Rectal smooth muscle tissue (tissue), 1 donor: ENCODE measurements at regions not wholly inside any gene's neighbourhood (a gene's known extent, or its start where the extent isn't known, plus 50 kb on each side); places are given as distances from the start of the nearest gene placed in this dataset.

ENCODE experiments used
- H3K27ac ChIP-seq: one replicate; pipeline ENCODE4 v1.7.0; 2013; ENCODE audit warnings: low read depth, low read length, inconsistent platforms
- H3K27me3 ChIP-seq: one replicate; pipeline ENCODE4 v1.7.0; 2013; ENCODE audit warnings: low read length; ENCODE audit not compliant: control insufficient read depth, insufficient read depth
- H3K36me3 ChIP-seq: one replicate; pipeline ENCODE4 v1.7.0; 2013; ENCODE audit warnings: low read length; ENCODE audit not compliant: control insufficient read depth, insufficient read depth
- H3K4me1 ChIP-seq: one replicate; pipeline ENCODE4 v1.7.0; 2013; ENCODE audit warnings: low read length; ENCODE audit not compliant: control insufficient read depth, insufficient read depth
- H3K4me3 ChIP-seq: one replicate; pipeline ENCODE4 v1.7.0; 2013; ENCODE audit warnings: low read length
- H3K9ac ChIP-seq: one replicate; pipeline ENCODE4 v1.7.0; 2013; ENCODE audit warnings: low read length

- Histone ChIP-seq H3K36me3 (no peaks in the 10 kb centered on the region), H3K27me3 (no peaks in the 10 kb centered on the region), H3K9ac (no peak overlapping the region), H3K4me3 (no peak overlapping the region), H3K27ac (no peak overlapping the region), H3K4me1 (no peaks in the 10 kb centered on the region)
These were observed 1369.7 kb upstream of the C9orf72 start for GRCh38 chr9:28942941-28943340.

- H3K27ac ChIP-seq: no peak overlapping the region
- H3K4me1 ChIP-seq: no peaks in the 10 kb centered on the region
- H3K4me3 ChIP-seq: no peak overlapping the region
- no peak overlapping the region for H3K9ac ChIP-seq
- no peaks in the 10 kb centered on the region for H3K36me3 ChIP-seq
- no peaks in the 10 kb centered on the region for H3K27me3 ChIP-seq
These were observed 1373.4 kb upstream of the C9orf72 start for GRCh38 chr9:28946648-28947047.

GRCh38 chr9:28951945-28952344 lies 1378.7 kb upstream of the C9orf72 start:
- H3K9ac ChIP-seq: no peak overlapping the region

GRCh38 chr9:28956116-28956880 lies 1383.0 kb upstream of the C9orf72 start:
- H3K9ac ChIP-seq: no peak overlapping the region
- H3K36me3 ChIP-seq: no peaks in the 10 kb centered on the region
- H3K27me3 ChIP-seq: no peaks in the 10 kb centered on the region
- H3K4me1 ChIP-seq: no peaks in the 10 kb centered on the region
- no peak overlapping the region for H3K27ac ChIP-seq
- no peak overlapping the region for H3K4me3 ChIP-seq

More at GRCh38 chr9:28951945-28952344, 1378.7 kb upstream of the C9orf72 start:
- H3K27ac ChIP-seq: no peak overlapping the region
- no peak overlapping the region for H3K4me3 ChIP-seq
- H3K27me3 ChIP-seq: no peaks in the 10 kb centered on the region
- H3K36me3 ChIP-seq: no peaks in the 10 kb centered on the region
- no peaks in the 10 kb centered on the region for H3K4me1 ChIP-seq

GRCh38 chr9:28960602-28961001 lies 1387.3 kb upstream of the C9orf72 start:
- no peaks in the 10 kb centered on the region for H3K27me3 ChIP-seq
- H3K36me3 ChIP-seq: no peaks in the 10 kb centered on the region
- no peaks in the 10 kb centered on the region for H3K4me1 ChIP-seq
- H3K9ac ChIP-seq: no peak overlapping the region
- no peak overlapping the region for H3K27ac ChIP-seq
- no peak overlapping the region for H3K4me3 ChIP-seq

- Histone ChIP-seq H3K9ac (no peak overlapping the region), H3K36me3 (no peaks in the 10 kb centered on the region), H3K27me3 (no peaks in the 10 kb centered on the region), H3K27ac (no peak overlapping the region), H3K4me3 (no peak overlapping the region), H3K4me1 (no peaks in the 10 kb centered on the region)
These were observed 1388.3 kb upstream of the C9orf72 start for GRCh38 chr9:28961623-28962022.

GRCh38 chr9:28967226-28967625 lies 1393.9 kb upstream of the C9orf72 start:
- H3K27me3 ChIP-seq: no peaks in the 10 kb centered on the region
- H3K9ac ChIP-seq: no peak overlapping the region
- no peak overlapping the region for H3K4me3 ChIP-seq
- no peaks in the 10 kb centered on the region for H3K4me1 ChIP-seq
- H3K36me3 ChIP-seq: no peaks in the 10 kb centered on the region
- no peak overlapping the region for H3K27ac ChIP-seq

- Histone ChIP-seq H3K9ac (no peak overlapping the region), H3K27me3 (no peaks in the 10 kb centered on the region), H3K4me3 (no peak overlapping the region)
These were observed 1397.0 kb upstream of the C9orf72 start for GRCh38 chr9:28970241-28970654.

GRCh38 chr9:28971881-28972280 lies 1398.6 kb upstream of the C9orf72 start:
- H3K4me3 ChIP-seq: no peak overlapping the region

More at GRCh38 chr9:28970241-28970654, 1397.0 kb upstream of the C9orf72 start:
- no peak overlapping the region for H3K27ac ChIP-seq
- H3K4me1 ChIP-seq: no peaks in the 10 kb centered on the region
- no peaks in the 10 kb centered on the region for H3K36me3 ChIP-seq

GRCh38 chr9:28976250-28976649 lies 1403.0 kb upstream of the C9orf72 start:
- H3K27me3 ChIP-seq: no peaks in the 10 kb centered on the region
- no peaks in the 10 kb centered on the region for H3K36me3 ChIP-seq
- no peaks in the 10 kb centered on the region for H3K4me1 ChIP-seq
- no peak overlapping the region for H3K9ac ChIP-seq
- no peak overlapping the region for H3K27ac ChIP-seq
- no peak overlapping the region for H3K4me3 ChIP-seq

More at GRCh38 chr9:28971881-28972280, 1398.6 kb upstream of the C9orf72 start:
- no peak overlapping the region for H3K27ac ChIP-seq
- no peaks in the 10 kb centered on the region for H3K27me3 ChIP-seq
- no peaks in the 10 kb centered on the region for H3K4me1 ChIP-seq
- H3K9ac ChIP-seq: no peak overlapping the region
- no peaks in the 10 kb centered on the region for H3K36me3 ChIP-seq

- Histone ChIP-seq H3K4me1 (no peaks in the 10 kb centered on the region), H3K36me3 (no peaks in the 10 kb centered on the region), H3K4me3 (no peak overlapping the region), H3K9ac (no peak overlapping the region), H3K27me3 (no peaks in the 10 kb centered on the region), H3K27ac (no peak overlapping the region)
These were observed 1403.4 kb upstream of the C9orf72 start for GRCh38 chr9:28976684-28977083.

GRCh38 chr9:28981129-28981528 lies 1407.8 kb upstream of the C9orf72 start:
- Histone ChIP-seq H3K4me3 (no peak overlapping the region), H3K27ac (no peak overlapping the region), H3K27me3 (no peaks in the 10 kb centered on the region), H3K9ac (no peak overlapping the region), H3K4me1 (no peaks in the 10 kb centered on the region), H3K36me3 (no peaks in the 10 kb centered on the region)

- no peaks in the 10 kb centered on the region for H3K4me1 ChIP-seq
- H3K4me3 ChIP-seq: no peak overlapping the region
- no peaks in the 10 kb centered on the region for H3K27me3 ChIP-seq
- H3K36me3 ChIP-seq: no peaks in the 10 kb centered on the region
- H3K9ac ChIP-seq: no peak overlapping the region
- H3K27ac ChIP-seq: no peak overlapping the region
These were observed 1408.4 kb upstream of the C9orf72 start for GRCh38 chr9:28981711-28982110.
